Calu3 (cell line): ENCODE measurements at regions not wholly inside any gene's neighbourhood (a gene's known extent, or its start where the extent isn't known, plus 50 kb on each side); places are given as distances from the start of the nearest gene placed in this dataset.

ENCODE experiments used
- BruUV-seq: library from RNA; stranded (reverse); fragments of 400-500 nt; replicated peaks from 2 replicates; lab custom pipeline; 2021; lab: Mats Ljungman, UMichigan
- CTCF ChIA-PET: fragments of 300-600 bp; sonication (Branson Sonifier 250); formaldehyde crosslinking; loops from one replicate; lab custom pipeline; 2022; ENCODE audit warnings: antibody characterized with exemption; lab: Charles Lee
- DNase-seq: peaks from one replicate; pipeline ENCODE4 v3.0.0; 2022
- H3K27ac Mint-ChIP-seq: one replicate; pipeline ENCODE4 v1.8.0; 2022; ENCODE audit warnings: mixed read lengths; ENCODE audit not compliant: unreplicated experiment
- H3K27me3 Mint-ChIP-seq: one replicate; pipeline ENCODE4 v1.8.0; 2022; ENCODE audit warnings: mixed read lengths; ENCODE audit not compliant: unreplicated experiment
- H3K36me3 Mint-ChIP-seq: one replicate; pipeline ENCODE4 v1.8.0; 2022; ENCODE audit warnings: mild to moderate bottlenecking, moderate library complexity, mixed read lengths; ENCODE audit not compliant: insufficient read depth, unreplicated experiment
- H3K4me1 Mint-ChIP-seq: one replicate; pipeline ENCODE4 v1.8.0; 2022; ENCODE audit warnings: mild to moderate bottlenecking, low read depth, mixed read lengths; ENCODE audit not compliant: unreplicated experiment
- H3K4me3 Mint-ChIP-seq: one replicate; pipeline ENCODE4 v1.8.0; 2022; ENCODE audit warnings: mild to moderate bottlenecking, low read depth, moderate library complexity, mixed read lengths; ENCODE audit not compliant: unreplicated experiment
- H3K9me3 Mint-ChIP-seq: one replicate; pipeline ENCODE4 v1.8.0; 2022; ENCODE audit warnings: low read depth, mixed read lengths; ENCODE audit not compliant: unreplicated experiment
- intact Hi-C: fragments of 100-400 bp; cut with micrococcal nuclease; formaldehyde crosslinking; loops from one replicate; pipeline ENCODE4 v1.10.0; 2022; ENCODE audit not compliant: unreplicated experiment
- TF ChIP-seq, protein P1 (sequence below): fragments of 200-600 bp; IDR thresholded peaks from one replicate; pipeline ENCODE4 v1.8.0; 2022; ENCODE audit warnings: antibody characterized with exemption; ENCODE audit not compliant: unreplicated experiment

DNA sequence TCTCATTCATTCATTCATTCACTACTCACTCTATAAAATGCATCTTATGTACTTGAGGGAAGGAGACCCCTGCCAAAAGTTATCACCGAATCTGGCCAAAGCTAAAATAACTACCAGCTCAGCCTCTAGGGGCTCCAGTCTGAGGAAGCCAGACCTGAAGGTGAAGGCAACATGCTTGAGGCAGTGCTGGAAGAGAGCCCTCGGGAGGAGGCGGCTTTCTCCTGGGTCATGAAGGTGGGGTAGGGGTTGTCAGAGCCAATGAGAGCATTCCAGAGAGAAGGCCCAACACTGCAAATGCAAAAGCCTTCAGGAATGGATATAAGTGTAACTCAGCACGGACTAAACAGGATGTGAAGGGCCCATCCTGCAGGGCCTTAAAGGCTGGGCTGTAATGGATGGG, 62.4 kb downstream of the GSC start:
- Mint-ChIP-seq H3K27ac (no peak overlapping the region), H3K36me3 (no peaks in the 10 kb centered on the region), H3K27me3 (peaks cover 64% of the 10 kb centered on the region), H3K9me3 (no peaks in the 10 kb centered on the region), H3K4me3 (no peak overlapping the region), H3K4me1 (peaks cover 7% of the 10 kb centered on the region)
- TF ChIP-seq, protein P1, sequence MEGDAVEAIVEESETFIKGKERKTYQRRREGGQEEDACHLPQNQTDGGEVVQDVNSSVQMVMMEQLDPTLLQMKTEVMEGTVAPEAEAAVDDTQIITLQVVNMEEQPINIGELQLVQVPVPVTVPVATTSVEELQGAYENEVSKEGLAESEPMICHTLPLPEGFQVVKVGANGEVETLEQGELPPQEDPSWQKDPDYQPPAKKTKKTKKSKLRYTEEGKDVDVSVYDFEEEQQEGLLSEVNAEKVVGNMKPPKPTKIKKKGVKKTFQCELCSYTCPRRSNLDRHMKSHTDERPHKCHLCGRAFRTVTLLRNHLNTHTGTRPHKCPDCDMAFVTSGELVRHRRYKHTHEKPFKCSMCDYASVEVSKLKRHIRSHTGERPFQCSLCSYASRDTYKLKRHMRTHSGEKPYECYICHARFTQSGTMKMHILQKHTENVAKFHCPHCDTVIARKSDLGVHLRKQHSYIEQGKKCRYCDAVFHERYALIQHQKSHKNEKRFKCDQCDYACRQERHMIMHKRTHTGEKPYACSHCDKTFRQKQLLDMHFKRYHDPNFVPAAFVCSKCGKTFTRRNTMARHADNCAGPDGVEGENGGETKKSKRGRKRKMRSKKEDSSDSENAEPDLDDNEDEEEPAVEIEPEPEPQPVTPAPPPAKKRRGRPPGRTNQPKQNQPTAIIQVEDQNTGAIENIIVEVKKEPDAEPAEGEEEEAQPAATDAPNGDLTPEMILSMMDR = no peak
- no peak for DNase-seq
- CTCF ChIA-PET = no interaction called here
- no TSS peak for BruUV-seq
- intact Hi-C loops = no loop called here

DNA sequence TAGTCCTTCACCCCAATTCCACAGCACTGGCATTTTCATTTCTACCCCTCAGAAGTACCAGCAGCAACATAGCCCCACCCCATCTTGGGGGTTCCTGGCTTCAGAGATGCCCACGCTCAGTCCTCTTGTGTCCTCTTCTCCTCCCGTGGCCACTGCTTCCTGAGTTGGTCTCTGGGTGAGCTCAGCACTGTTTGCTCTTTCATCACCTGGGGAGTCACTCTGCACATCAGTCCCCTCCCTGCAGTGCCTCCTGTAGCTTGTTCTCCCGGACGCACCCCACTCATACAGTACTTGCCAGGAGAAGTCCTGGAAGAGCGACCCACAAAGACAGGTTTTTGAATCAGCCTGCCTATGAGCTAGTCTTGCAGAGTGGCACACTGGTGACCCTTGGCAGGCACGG, 63.8 kb downstream of the GSC start:
- Mint-ChIP-seq H3K27ac (no peak overlapping the region), H3K4me3 (no peak overlapping the region), H3K27me3 (peaks cover 50% of the 10 kb centered on the region), H3K4me1 (peaks cover 19% of the 10 kb centered on the region), H3K9me3 (no peaks in the 10 kb centered on the region), H3K36me3 (no peaks in the 10 kb centered on the region)
- no TSS peak for BruUV-seq
- CTCF ChIA-PET = no interaction called here
- TF ChIP-seq, protein P1 = no peak
- DNase-seq = no peak
- intact Hi-C loops = no loop called here

DNA sequence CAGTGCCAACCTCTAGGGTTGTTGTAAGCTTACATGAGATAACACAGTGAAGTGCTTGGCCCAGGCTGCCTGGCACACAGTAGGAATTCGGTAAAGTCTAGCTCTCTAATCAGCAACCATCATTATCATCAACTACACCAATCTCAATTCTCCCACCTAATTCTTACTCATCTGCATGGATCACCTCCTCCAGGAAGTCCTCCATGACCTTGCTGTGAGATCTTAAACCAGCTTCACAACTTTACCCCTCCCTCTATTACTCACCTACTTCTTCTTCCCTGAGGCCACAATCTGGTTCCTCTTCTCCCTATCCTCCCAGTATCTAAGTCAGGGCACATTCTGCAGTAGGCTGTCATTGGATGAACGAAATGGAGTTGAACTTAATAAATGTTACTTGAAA, 67.3 kb downstream of the GSC start:
- no peak for DNase-seq
- peak overlapping the region; percentile 51 for H3K27ac Mint-ChIP-seq
- TF ChIP-seq, protein P1 = no peak
- no TSS peak for BruUV-seq
- H3K4me1 Mint-ChIP-seq = peaks cover 19% of the 10 kb centered on the region
- no peak overlapping the region for H3K4me3 Mint-ChIP-seq
- CTCF ChIA-PET = interaction anchor here (0.8 kb wide), 1 partner anchor 13 kb away, joined by 3 read pairs; no protein-coding TSS in a partner anchor
- intact Hi-C loops = no loop called here
- no peaks in the 10 kb centered on the region for H3K36me3 Mint-ChIP-seq
- no peaks in the 10 kb centered on the region for H3K9me3 Mint-ChIP-seq
- H3K27me3 Mint-ChIP-seq = peaks cover 47% of the 10 kb centered on the region

DNA sequence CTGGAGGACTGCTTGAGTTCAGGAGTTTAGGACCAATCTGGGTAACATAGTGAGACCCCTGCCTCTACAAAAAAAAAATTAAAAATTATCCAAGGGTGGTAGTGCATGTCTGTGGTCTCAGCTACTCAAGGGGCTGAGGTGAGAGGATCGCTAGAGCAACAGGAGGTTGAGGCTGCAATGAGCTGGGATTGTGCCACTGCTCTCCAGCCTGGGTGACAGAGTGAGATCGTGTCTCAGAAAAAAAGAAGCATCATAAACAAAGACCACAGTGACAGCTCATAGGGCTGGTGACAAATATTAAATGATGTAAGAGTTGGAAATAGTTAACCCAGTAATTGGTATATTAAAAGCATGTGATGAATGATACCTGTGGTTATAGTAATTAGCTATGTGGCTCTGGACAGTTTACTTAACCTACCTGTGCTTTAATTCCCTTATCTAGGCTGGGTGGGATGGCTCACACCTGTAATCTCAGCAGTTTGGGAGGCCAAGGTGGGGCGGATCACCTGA, 68.0 kb downstream of the GSC start:
- intact Hi-C loops = no loop called here
- no TSS peak for BruUV-seq
- H3K4me3 Mint-ChIP-seq = no peak overlapping the region
- peak overlapping the region; percentile 51 for H3K27ac Mint-ChIP-seq
- H3K4me1 Mint-ChIP-seq = peaks cover 19% of the 10 kb centered on the region
- peaks cover 44% of the 10 kb centered on the region for H3K27me3 Mint-ChIP-seq
- H3K36me3 Mint-ChIP-seq = no peaks in the 10 kb centered on the region
- TF ChIP-seq, protein P1 = no peak
- no peaks in the 10 kb centered on the region for H3K9me3 Mint-ChIP-seq
- no peak for DNase-seq
- CTCF ChIA-PET = interaction anchor here (0.6 to 0.8 kb wide), 2 partner anchors 12 to 1855 kb away, joined by 3 to 4 read pairs; no protein-coding TSS in a partner anchor
